Vagina (tissue), 2 donors: ENCODE measurements at regions not wholly inside any gene's neighbourhood (a gene's known extent, or its start where the extent isn't known, plus 50 kb on each side); places are given as distances from the start of the nearest gene placed in this dataset.

Experiments used
- DNase-seq, 2 donors: peaks; one replicate each; pipeline ENCODE4 v3.0.0-alpha.2; 2017; ENCODE audit errors: extremely low spot score in 2 of 2
- H3K27ac ChIP-seq: fragments of 200-600 bp; sonication (generic); one replicate; pipeline ENCODE4 v1.5.1; 2019
- H3K27me3 ChIP-seq: fragments of 200-600 bp; sonication (generic); one replicate; pipeline ENCODE4 v1.5.1; 2019
- H3K36me3 ChIP-seq, 2 donors: fragments of 200-600 bp; sonication (generic); one replicate each; pipeline ENCODE4 v1.5.1; 2017 to 2019
- H3K4me1 ChIP-seq: fragments of 200-600 bp; sonication (generic); one replicate; pipeline ENCODE4 v1.5.1; 2019
- H3K4me3 ChIP-seq, 2 donors: fragments of 200-600 bp; sonication (generic); 1 replicate in 1 of 2; 2 replicates in 1 of 2; pipeline ENCODE4 v1.5.1; 2016 to 2019
- H3K9me3 ChIP-seq: fragments of 200-600 bp; sonication (generic); one replicate; pipeline ENCODE4 v1.5.1; 2019
- CTCF ChIP-seq, 3 experiments: fragments of 450-650 bp in 2 of 3; fragments of 200-600 bp in 1 of 3; sonication (generic) in 1 of 3; IDR thresholded peaks; one replicate each; pipeline ENCODE4 v1.5.1; 2017 to 2019; ENCODE audit warnings: antibody characterized with exemption in 3 of 3, mild to moderate bottlenecking in 2 of 3, moderate library complexity in 2 of 3
- POLR2A ChIP-seq, 2 donors: fragments of 450-650 bp; IDR thresholded peaks; one replicate each; pipeline ENCODE4 v1.6.1; 2017; ENCODE audit warnings: antibody characterized with exemption in 2 of 2, mild to moderate bottlenecking in 2 of 2, moderate library complexity in 2 of 2
- POLR2AphosphoS5 ChIP-seq, 2 donors: sonication (generic); formaldehyde crosslinking; IDR thresholded peaks; one replicate each; pipeline ENCODE4 v1.9.0; 2017; ENCODE audit warnings: antibody characterized with exemption in 2 of 2, mild to moderate bottlenecking in 2 of 2, low read depth in 1 of 2; ENCODE audit not compliant: insufficient read depth in 1 of 2
- intact Hi-C: fragments of 100-400 bp; cut with DNase I; formaldehyde crosslinking; loops from one replicate; pipeline ENCODE4 v1.15.1; 2023

GRCh38 chr19:23565256-23565655 is 121.8 kb downstream of the ZNF675 start:
- peaks cover 4% of the 10 kb centered on the region for H3K9me3 ChIP-seq
- no peak for TF ChIP-seq POLR2AphosphoS5 (IDR thresholded peaks at IDR 0.05; ENCODE audit: insufficient read depth in 1 of 2, low read depth in 1 of 2)
- no peak for TF ChIP-seq CTCF (IDR thresholded peaks at IDR 0.05)
- TF ChIP-seq POLR2A (IDR thresholded peaks at IDR 0.05): no peak
- H3K4me3 ChIP-seq: no peak overlapping the region
- H3K36me3 ChIP-seq: no peaks in the 10 kb centered on the region
- peak in 1 of 2 donors; percentile 42 for DNase-seq
- H3K27ac ChIP-seq: no peak overlapping the region
- intact Hi-C loops: no loop called here
- H3K4me1 ChIP-seq: no peaks in the 10 kb centered on the region
- H3K27me3 ChIP-seq: no peaks in the 10 kb centered on the region

DNA sequence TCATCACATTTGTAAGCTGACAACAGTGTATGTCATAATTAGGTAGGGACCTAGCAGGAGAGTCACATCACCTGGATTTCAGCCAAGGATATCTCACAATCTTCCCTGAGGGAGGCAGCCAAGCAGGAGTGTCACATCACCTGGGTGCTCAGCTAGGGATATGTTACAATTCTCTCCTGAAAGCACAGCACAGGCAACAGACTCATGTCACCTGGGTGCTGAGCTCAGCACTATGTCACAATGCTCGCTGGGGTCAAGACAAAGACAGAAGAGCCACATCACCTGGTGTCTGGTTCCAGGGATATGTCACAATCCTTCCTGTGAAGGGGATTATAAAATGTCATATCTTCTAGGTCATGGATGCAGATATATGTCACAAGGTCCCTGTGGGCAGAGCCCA is 123.7 kb downstream of the ZNF675 start:
- Histone ChIP-seq H3K9me3 (no peaks in the 10 kb centered on the region), H3K4me3 (no peak overlapping the region), H3K4me1 (no peaks in the 10 kb centered on the region), H3K27me3 (no peaks in the 10 kb centered on the region), H3K36me3 (no peaks in the 10 kb centered on the region), H3K27ac (no peak overlapping the region)
- DNase-seq: peak in 1 of 2 donors; percentile 70
- no peak for TF ChIP-seq POLR2AphosphoS5 (IDR thresholded peaks at IDR 0.05; ENCODE audit: insufficient read depth in 1 of 2, low read depth in 1 of 2)
- TF ChIP-seq CTCF (IDR thresholded peaks at IDR 0.05): no peak
- TF ChIP-seq POLR2A (IDR thresholded peaks at IDR 0.05): no peak
- intact Hi-C loops: no loop called here

GRCh38 chr19:23561341-23561740 is 125.7 kb downstream of the ZNF675 start:
- Histone ChIP-seq H3K9me3 (no peaks in the 10 kb centered on the region), H3K36me3 (no peaks in the 10 kb centered on the region), H3K27me3 (no peaks in the 10 kb centered on the region), H3K27ac (no peak overlapping the region), H3K4me3 (no peak overlapping the region), H3K4me1 (no peaks in the 10 kb centered on the region)
- DNase-seq: no peak
- no peak for TF ChIP-seq POLR2A (IDR thresholded peaks at IDR 0.05)
- no peak for TF ChIP-seq POLR2AphosphoS5 (IDR thresholded peaks at IDR 0.05; ENCODE audit: insufficient read depth in 1 of 2, low read depth in 1 of 2)
- no peak for TF ChIP-seq CTCF (IDR thresholded peaks at IDR 0.05)
- intact Hi-C loops: no loop called here

DNA sequence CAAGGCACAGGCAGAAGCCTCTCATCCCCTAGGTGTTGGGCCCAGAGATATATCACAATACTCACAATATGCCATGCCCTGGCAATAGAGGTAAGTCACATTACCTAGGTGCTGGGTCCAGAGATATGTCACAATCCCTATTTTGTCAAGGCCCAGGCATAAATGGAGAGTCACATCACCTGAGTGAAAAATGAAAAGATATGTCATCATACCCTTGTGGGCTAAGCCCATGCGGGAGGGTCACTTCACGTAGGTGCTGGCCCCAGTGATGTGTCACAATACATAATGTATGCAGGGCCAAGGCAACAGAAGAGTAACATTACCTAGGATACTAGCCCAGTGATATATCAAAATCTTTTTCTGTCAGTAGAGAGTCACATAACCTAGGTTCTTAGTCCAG is 127.0 kb downstream of the ZNF675 start:
- Histone ChIP-seq H3K27ac (no peak overlapping the region), H3K9me3 (no peaks in the 10 kb centered on the region)
- intact Hi-C loops: no loop called here

DNA sequence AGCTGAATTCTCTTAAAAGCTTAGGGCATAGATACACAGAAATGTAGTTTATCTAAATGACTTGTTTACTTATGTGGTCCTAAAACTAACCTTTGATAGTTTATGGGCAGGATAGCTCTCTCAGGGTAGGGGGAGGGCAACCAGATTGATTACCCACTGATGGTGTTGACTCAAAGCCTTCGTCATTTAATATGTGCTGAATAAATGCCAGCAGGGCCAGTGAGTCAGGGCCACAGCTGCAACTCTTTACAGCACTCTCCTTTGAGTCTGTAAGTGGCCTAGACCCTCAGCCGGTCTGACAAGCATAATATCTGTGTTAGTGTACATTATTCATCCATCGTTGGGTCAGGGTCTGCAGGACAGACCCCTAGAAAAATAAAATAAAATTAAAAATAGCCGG is 128.5 kb downstream of the ZNF675 start:
- intact Hi-C loops: no loop called here

More for the DNA sequence above, 127.0 kb downstream of the ZNF675 start:
- no peaks in the 10 kb centered on the region for H3K4me1 ChIP-seq
- no peak overlapping the region for H3K4me3 ChIP-seq
- no peak for TF ChIP-seq POLR2AphosphoS5 (IDR thresholded peaks at IDR 0.05; ENCODE audit: insufficient read depth in 1 of 2, low read depth in 1 of 2)
- TF ChIP-seq CTCF (IDR thresholded peaks at IDR 0.05): no peak
- no peak for TF ChIP-seq POLR2A (IDR thresholded peaks at IDR 0.05)
- H3K36me3 ChIP-seq: no peaks in the 10 kb centered on the region
- DNase-seq: no peak
- no peaks in the 10 kb centered on the region for H3K27me3 ChIP-seq

More for the DNA sequence above, 128.5 kb downstream of the ZNF675 start:
- Histone ChIP-seq H3K27me3 (no peaks in the 10 kb centered on the region), H3K27ac (no peak overlapping the region), H3K9me3 (no peaks in the 10 kb centered on the region), H3K4me1 (no peaks in the 10 kb centered on the region), H3K36me3 (no peaks in the 10 kb centered on the region), H3K4me3 (no peak overlapping the region)
- DNase-seq: no peak
- TF ChIP-seq POLR2A (IDR thresholded peaks at IDR 0.05): no peak
- TF ChIP-seq CTCF (IDR thresholded peaks at IDR 0.05): no peak
- no peak for TF ChIP-seq POLR2AphosphoS5 (IDR thresholded peaks at IDR 0.05; ENCODE audit: insufficient read depth in 1 of 2, low read depth in 1 of 2)
